Forelimb muscle (tissue), 1 donor: ENCODE measurements at regions not wholly inside any gene's neighbourhood (a gene's known extent, or its start where the extent isn't known, plus 50 kb on each side); places are given as distances from the start of the nearest gene placed in this dataset.
"Not testable (repeated sequence)": the region's sequence is repeated elsewhere in the genome, so short reads cannot be mapped to it uniquely, and the experiment has no call there.

ENCODE experiments used
- DNase-seq: peaks from one replicate; pipeline ENCODE4 v3.0.0-alpha.2; 2013; ENCODE audit warnings: low read depth

GRCh38 chr13:58480061-58480460, 848.5 kb downstream of the PCDH17 start:
- DNase-seq, result peak; percentile 22

GRCh38 chr13:58488251-58488650, 856.7 kb downstream of the PCDH17 start:
- no peak for DNase-seq

GRCh38 chr13:58495668-58496067, 864.1 kb downstream of the PCDH17 start:
- no peak for DNase-seq

- DNase-seq, result no peak
Measured at GRCh38 chr13:58500938-58501337, 869.4 kb downstream of the PCDH17 start.

GRCh38 chr13:58504202-58504700, 872.7 kb downstream of the PCDH17 start:
- not testable (repeated sequence) for DNase-seq

- DNase-seq, result not testable (repeated sequence)
Measured at GRCh38 chr13:58505262-58505920, 873.8 kb downstream of the PCDH17 start.

GRCh38 chr13:58528351-58528750, 896.8 kb downstream of the PCDH17 start:
- DNase-seq, result no peak

GRCh38 chr13:58531614-58532013, 900.1 kb downstream of the PCDH17 start:
- DNase-seq, result no peak

- no peak for DNase-seq
Measured at GRCh38 chr13:58542530-58542929, 911.0 kb downstream of the PCDH17 start.

- DNase-seq, result no peak
Measured at GRCh38 chr13:58547419-58547818, 915.9 kb downstream of the PCDH17 start.

- no peak for DNase-seq
Measured at GRCh38 chr13:58566176-58566575, 934.6 kb downstream of the PCDH17 start.

GRCh38 chr13:58573743-58574142, 942.2 kb downstream of the PCDH17 start:
- DNase-seq, result no peak

GRCh38 chr13:58574791-58575190, 943.2 kb downstream of the PCDH17 start:
- no peak for DNase-seq

GRCh38 chr13:58579468-58579867, 947.9 kb downstream of the PCDH17 start:
- DNase-seq, result no peak

GRCh38 chr13:58583966-58584365, 952.4 kb downstream of the PCDH17 start:
- DNase-seq, result no peak

GRCh38 chr13:58584610-58585009, 953.1 kb downstream of the PCDH17 start:
- no peak for DNase-seq

- no peak for DNase-seq
Measured at GRCh38 chr13:58587183-58587582, 955.6 kb downstream of the PCDH17 start.

GRCh38 chr13:58592052-58592451, 960.5 kb downstream of the PCDH17 start:
- DNase-seq, result no peak

- DNase-seq, result no peak
Measured at GRCh38 chr13:58592786-58593185, 961.2 kb downstream of the PCDH17 start.

- no peak for DNase-seq
Measured at GRCh38 chr13:58594747-58595600, 963.4 kb downstream of the PCDH17 start.

- no peak for DNase-seq
Measured at GRCh38 chr13:58597552-58597951, 966.0 kb downstream of the PCDH17 start.

GRCh38 chr13:58598241-58598640, 966.7 kb downstream of the PCDH17 start:
- DNase-seq, result no peak

GRCh38 chr13:58611117-58611516, 979.6 kb downstream of the PCDH17 start:
- DNase-seq, result no peak
